Subcutaneous abdominal adipose tissue (tissue), 5 donors: ENCODE measurements at regions not wholly inside any gene's neighbourhood (a gene's known extent, or its start where the extent isn't known, plus 50 kb on each side); places are given as distances from the start of the nearest gene placed in this dataset.

Experiments
- H3K27ac ChIP-seq: one replicate; pipeline ENCODE4 v1.7.0; 2013; ENCODE audit warnings: low read depth, mild to moderate bottlenecking, inconsistent platforms, low read length, moderate library complexity
- H3K27me3 ChIP-seq, 5 donors: one replicate each; pipeline ENCODE4 v1.7.0; 2013; ENCODE audit warnings: low read length in 5 of 5, inconsistent platforms in 1 of 5; ENCODE audit not compliant: control insufficient read depth in 5 of 5, insufficient read depth in 4 of 5
- H3K36me3 ChIP-seq, 5 donors: one replicate each; pipeline ENCODE4 v1.7.0; 2013; ENCODE audit warnings: low read length in 5 of 5; ENCODE audit not compliant: control insufficient read depth in 5 of 5, insufficient read depth in 5 of 5
- H3K4me1 ChIP-seq, 5 donors: one replicate each; pipeline ENCODE4 v1.7.0; 2013; ENCODE audit warnings: low read length in 5 of 5, mild to moderate bottlenecking in 3 of 5, moderate library complexity in 1 of 5; ENCODE audit not compliant: control insufficient read depth in 5 of 5, insufficient read depth in 5 of 5
- H3K4me3 ChIP-seq, 5 donors: one replicate each; pipeline ENCODE4 v1.7.0; 2013; ENCODE audit warnings: low read length in 5 of 5, low read depth in 1 of 5
- H3K9ac ChIP-seq, 5 donors: one replicate each; pipeline ENCODE4 v1.7.0; 2013; ENCODE audit warnings: low read length in 5 of 5, mild to moderate bottlenecking in 4 of 5, moderate library complexity in 3 of 5
- H3K9me3 ChIP-seq, 5 donors: one replicate each; pipeline ENCODE4 v1.7.0; 2013; ENCODE audit warnings: low read length in 5 of 5; ENCODE audit not compliant: control insufficient read depth in 5 of 5
- donor health status: healthy.
- donor health status: healthy.
- donor health status: healthy.
- donor health status: healthy.
- donor health status: healthy.

- Histone ChIP-seq H3K9ac (no peak overlapping the region), H3K36me3 (no peaks in the 10 kb centered on the region), H3K27me3 (no peaks in the 10 kb centered on the region), H3K27ac (no peak overlapping the region), H3K4me3 (no peak overlapping the region), H3K4me1 (no peaks in the 10 kb centered on the region), H3K9me3 (no peaks in the 10 kb centered on the region)
Measured at GRCh38 chr2:57674025-57674424, 372.6 kb upstream of the VRK2 start.

- no peaks in the 10 kb centered on the region for H3K4me1 ChIP-seq
- no peaks in the 10 kb centered on the region for H3K9me3 ChIP-seq
- H3K9ac ChIP-seq = no peak overlapping the region
- no peaks in the 10 kb centered on the region for H3K36me3 ChIP-seq
- no peaks in the 10 kb centered on the region for H3K27me3 ChIP-seq
- H3K4me3 ChIP-seq = no peak overlapping the region
- no peak overlapping the region for H3K27ac ChIP-seq
Measured at GRCh38 chr2:57674743-57675142, 371.9 kb upstream of the VRK2 start.

- no peak overlapping the region for H3K27ac ChIP-seq
- H3K9ac ChIP-seq = no peak overlapping the region
- peaks cover 0 to 3% (median 0%) of the 10 kb centered on the region in 5 donors for H3K4me1 ChIP-seq
- no peaks in the 10 kb centered on the region for H3K27me3 ChIP-seq
- H3K4me3 ChIP-seq = no peak overlapping the region
- H3K36me3 ChIP-seq = no peaks in the 10 kb centered on the region
- H3K9me3 ChIP-seq = no peaks in the 10 kb centered on the region
Measured at GRCh38 chr2:57677296-57677695, 369.3 kb upstream of the VRK2 start.

- Histone ChIP-seq H3K36me3 (no peaks in the 10 kb centered on the region), H3K4me3 (no peak overlapping the region), H3K9ac (no peak overlapping the region), H3K27me3 (no peaks in the 10 kb centered on the region), H3K4me1 (peaks cover 0 to 3% (median 0%) of the 10 kb centered on the region in 5 donors), H3K9me3 (peaks cover 0 to 4% (median 0%) of the 10 kb centered on the region in 5 donors), H3K27ac (no peak overlapping the region)
Measured at GRCh38 chr2:57681650-57682049, 365.0 kb upstream of the VRK2 start.

- Histone ChIP-seq H3K9ac (no peak overlapping the region), H3K4me1 (peaks cover 0 to 3% (median 0%) of the 10 kb centered on the region in 5 donors), H3K27me3 (no peaks in the 10 kb centered on the region), H3K36me3 (no peaks in the 10 kb centered on the region), H3K27ac (no peak overlapping the region), H3K4me3 (no peak overlapping the region), H3K9me3 (peaks cover 0 to 17% (median 4%) of the 10 kb centered on the region in 5 donors)
Measured at GRCh38 chr2:57685032-57685431, 361.6 kb upstream of the VRK2 start.

GRCh38 chr2:57692395-57692794 is 354.2 kb upstream of the VRK2 start:
- Histone ChIP-seq H3K27ac (no peak overlapping the region), H3K4me3 (no peak overlapping the region), H3K9me3 (peaks cover 0 to 20% (median 13%) of the 10 kb centered on the region in 5 donors), H3K36me3 (no peaks in the 10 kb centered on the region), H3K9ac (no peak overlapping the region), H3K4me1 (no peaks in the 10 kb centered on the region), H3K27me3 (no peaks in the 10 kb centered on the region)

- no peaks in the 10 kb centered on the region for H3K36me3 ChIP-seq
Measured at GRCh38 chr2:57693177-57693576, 353.4 kb upstream of the VRK2 start.

GRCh38 chr2:57693965-57694364 is 352.6 kb upstream of the VRK2 start:
- no peak overlapping the region for H3K4me3 ChIP-seq
- no peaks in the 10 kb centered on the region for H3K36me3 ChIP-seq
- H3K9me3 ChIP-seq = peaks cover 0 to 16% (median 13%) of the 10 kb centered on the region in 5 donors
- H3K27me3 ChIP-seq = no peaks in the 10 kb centered on the region
- H3K27ac ChIP-seq = no peak overlapping the region
- no peaks in the 10 kb centered on the region for H3K4me1 ChIP-seq
- no peak overlapping the region for H3K9ac ChIP-seq

More at GRCh38 chr2:57693177-57693576, 353.4 kb upstream of the VRK2 start:
- no peak overlapping the region for H3K4me3 ChIP-seq
- no peaks in the 10 kb centered on the region for H3K27me3 ChIP-seq
- H3K9ac ChIP-seq = no peak overlapping the region
- H3K27ac ChIP-seq = no peak overlapping the region
- H3K9me3 ChIP-seq = peaks cover 0 to 20% (median 13%) of the 10 kb centered on the region in 5 donors
- no peaks in the 10 kb centered on the region for H3K4me1 ChIP-seq

GRCh38 chr2:57696016-57696415 is 350.6 kb upstream of the VRK2 start:
- Histone ChIP-seq H3K36me3 (no peaks in the 10 kb centered on the region), H3K9ac (no peak overlapping the region), H3K27ac (no peak overlapping the region), H3K27me3 (no peaks in the 10 kb centered on the region), H3K9me3 (peaks cover 0 to 7% (median 4%) of the 10 kb centered on the region in 5 donors), H3K4me3 (no peak overlapping the region), H3K4me1 (no peaks in the 10 kb centered on the region)

GRCh38 chr2:57698392-57698791 is 348.2 kb upstream of the VRK2 start:
- Histone ChIP-seq H3K36me3 (no peaks in the 10 kb centered on the region), H3K27me3 (no peaks in the 10 kb centered on the region), H3K27ac (no peak overlapping the region), H3K9ac (no peak overlapping the region), H3K4me1 (no peaks in the 10 kb centered on the region), H3K9me3 (no peaks in the 10 kb centered on the region), H3K4me3 (no peak overlapping the region)

GRCh38 chr2:57698935-57699449 is 347.6 kb upstream of the VRK2 start:
- H3K9ac ChIP-seq = no peak overlapping the region
- no peaks in the 10 kb centered on the region for H3K4me1 ChIP-seq
- H3K4me3 ChIP-seq = no peak overlapping the region
- H3K27ac ChIP-seq = no peak overlapping the region
- no peaks in the 10 kb centered on the region for H3K36me3 ChIP-seq
- no peaks in the 10 kb centered on the region for H3K9me3 ChIP-seq
- no peaks in the 10 kb centered on the region for H3K27me3 ChIP-seq
